ENCODE measurements at regions not wholly inside any gene's neighbourhood (a gene's known extent, or its start where the extent isn't known, plus 50 kb on each side); places are given as distances from the start of the nearest gene placed in this dataset.
A peak's percentile ranks its signal among the peaks of the same experiment; 100 is the strongest.
"Not testable (repeated sequence)": the region's sequence is repeated elsewhere in the genome, so short reads cannot be mapped to it uniquely, and the experiment has no call there.

GRCh38 chr1:104235141-104235540, 485.4 kb downstream of the AMY1C start:
- H3K4me1 ChIP-seq: no peaks in the 10 kb centered on the region
- H3K4me3 ChIP-seq: no peak overlapping the region
- no peak for DNase-seq (ENCODE audit: low spot score in 2 of 2)
- in situ Hi-C loops (cut with MboI; ENCODE audit: low sequenced_read_pairs): no loop called here
- no peaks in the 10 kb centered on the region for H3K36me3 ChIP-seq (replicated peaks)
- H3K9me3 ChIP-seq: no peaks in the 10 kb centered on the region
- H3K27me3 ChIP-seq (ENCODE audit: low read depth): no peaks in the 10 kb centered on the region

GRCh38 chr1:104238991-104239390, 489.3 kb downstream of the AMY1C start:
- no peaks in the 10 kb centered on the region for H3K27me3 ChIP-seq (ENCODE audit: low read depth)
- DNase-seq (ENCODE audit: low spot score in 2 of 2): no peak
- no peaks in the 10 kb centered on the region for H3K9me3 ChIP-seq
- H3K4me1 ChIP-seq: no peaks in the 10 kb centered on the region
- in situ Hi-C loops (cut with MboI; ENCODE audit: low sequenced_read_pairs): no loop called here
- H3K36me3 ChIP-seq (replicated peaks): no peaks in the 10 kb centered on the region
- H3K4me3 ChIP-seq: no peak overlapping the region

- in situ Hi-C loops (cut with MboI; ENCODE audit: low sequenced_read_pairs): no loop called here
- Histone ChIP-seq H3K27me3 (ENCODE audit: low read depth) (no peaks in the 10 kb centered on the region), H3K36me3 (replicated peaks) (no peaks in the 10 kb centered on the region), H3K4me3 (no peak overlapping the region), H3K4me1 (no peaks in the 10 kb centered on the region), H3K9me3 (no peaks in the 10 kb centered on the region)
- no peak for DNase-seq (ENCODE audit: low spot score in 2 of 2)
Measured at GRCh38 chr1:104248385-104248784, 498.7 kb downstream of the AMY1C start.

GRCh38 chr1:104259481-104259880, 509.8 kb downstream of the AMY1C start:
- DNase-seq (ENCODE audit: low spot score in 2 of 2): no peak
- in situ Hi-C loops (cut with MboI; ENCODE audit: low sequenced_read_pairs): no loop called here
- H3K9me3 ChIP-seq: no peaks in the 10 kb centered on the region

GRCh38 chr1:104263110-104263509, 513.4 kb downstream of the AMY1C start:
- H3K27me3 ChIP-seq (ENCODE audit: low read depth); H3K4me1 ChIP-seq; H3K9me3 ChIP-seq; H3K4me3 ChIP-seq; in situ Hi-C loops (cut with MboI; ENCODE audit: low sequenced_read_pairs); H3K36me3 ChIP-seq (replicated peaks): not testable (repeated sequence)
- DNase-seq (ENCODE audit: low spot score in 2 of 2): peak in 1 of 2 experiments; percentile 16

More at GRCh38 chr1:104259481-104259880, 509.8 kb downstream of the AMY1C start:
- no peaks in the 10 kb centered on the region for H3K27me3 ChIP-seq (ENCODE audit: low read depth)
- no peaks in the 10 kb centered on the region for H3K36me3 ChIP-seq (replicated peaks)
- no peaks in the 10 kb centered on the region for H3K4me1 ChIP-seq
- no peak overlapping the region for H3K4me3 ChIP-seq

GRCh38 chr1:104264521-104264920, 514.8 kb downstream of the AMY1C start:
- no peaks in the 10 kb centered on the region for H3K9me3 ChIP-seq
- no peaks in the 10 kb centered on the region for H3K4me1 ChIP-seq
- H3K36me3 ChIP-seq (replicated peaks): no peaks in the 10 kb centered on the region
- DNase-seq (ENCODE audit: low spot score in 2 of 2): no peak
- H3K27me3 ChIP-seq (ENCODE audit: low read depth): no peaks in the 10 kb centered on the region
- in situ Hi-C loops (cut with MboI; ENCODE audit: low sequenced_read_pairs): no loop called here
- no peak overlapping the region for H3K4me3 ChIP-seq

GRCh38 chr1:104265163-104265562, 515.5 kb downstream of the AMY1C start:
- DNase-seq (ENCODE audit: low spot score in 2 of 2): no peak
- in situ Hi-C loops (cut with MboI; ENCODE audit: low sequenced_read_pairs): no loop called here
- Histone ChIP-seq H3K27me3 (ENCODE audit: low read depth) (no peaks in the 10 kb centered on the region), H3K4me1 (no peaks in the 10 kb centered on the region), H3K36me3 (replicated peaks) (no peaks in the 10 kb centered on the region), H3K9me3 (no peaks in the 10 kb centered on the region), H3K4me3 (no peak overlapping the region)

GRCh38 chr1:104266612-104267011, 516.9 kb downstream of the AMY1C start:
- no peak for DNase-seq (ENCODE audit: low spot score in 2 of 2)
- Histone ChIP-seq H3K27me3 (ENCODE audit: low read depth) (no peaks in the 10 kb centered on the region), H3K4me1 (no peaks in the 10 kb centered on the region), H3K4me3 (no peak overlapping the region), H3K36me3 (replicated peaks) (no peaks in the 10 kb centered on the region), H3K9me3 (no peaks in the 10 kb centered on the region)
- in situ Hi-C loops (cut with MboI; ENCODE audit: low sequenced_read_pairs): no loop called here

GRCh38 chr1:104288322-104288721, 538.6 kb downstream of the AMY1C start:
- H3K9me3 ChIP-seq; H3K4me1 ChIP-seq; H3K27me3 ChIP-seq (ENCODE audit: low read depth); H3K36me3 ChIP-seq (replicated peaks); in situ Hi-C loops (cut with MboI; ENCODE audit: low sequenced_read_pairs); DNase-seq (ENCODE audit: low spot score in 2 of 2); H3K4me3 ChIP-seq: not testable (repeated sequence)

GRCh38 chr1:104291156-104291555, 541.5 kb downstream of the AMY1C start:
- Histone ChIP-seq H3K27me3 (ENCODE audit: low read depth) (no peaks in the 10 kb centered on the region), H3K9me3 (no peaks in the 10 kb centered on the region), H3K36me3 (replicated peaks) (no peaks in the 10 kb centered on the region), H3K4me3 (no peak overlapping the region), H3K4me1 (no peaks in the 10 kb centered on the region)
- in situ Hi-C loops (cut with MboI; ENCODE audit: low sequenced_read_pairs): no loop called here
- no peak for DNase-seq (ENCODE audit: low spot score in 2 of 2)

- no peak for DNase-seq (ENCODE audit: low spot score in 2 of 2)
- H3K4me3 ChIP-seq: no peak overlapping the region
- no peaks in the 10 kb centered on the region for H3K9me3 ChIP-seq
- H3K27me3 ChIP-seq (ENCODE audit: low read depth): no peaks in the 10 kb centered on the region
- H3K4me1 ChIP-seq: no peaks in the 10 kb centered on the region
- in situ Hi-C loops (cut with MboI; ENCODE audit: low sequenced_read_pairs): no loop called here
- no peaks in the 10 kb centered on the region for H3K36me3 ChIP-seq (replicated peaks)
Measured at GRCh38 chr1:104294259-104294658, 544.6 kb downstream of the AMY1C start.

GRCh38 chr1:104295511-104295910, 545.8 kb downstream of the AMY1C start:
- Histone ChIP-seq H3K9me3 (no peaks in the 10 kb centered on the region), H3K4me1 (no peaks in the 10 kb centered on the region), H3K27me3 (ENCODE audit: low read depth) (no peaks in the 10 kb centered on the region), H3K36me3 (replicated peaks) (no peaks in the 10 kb centered on the region), H3K4me3 (no peak overlapping the region)
- no peak for DNase-seq (ENCODE audit: low spot score in 2 of 2)
- in situ Hi-C loops (cut with MboI; ENCODE audit: low sequenced_read_pairs): no loop called here

- no peaks in the 10 kb centered on the region for H3K36me3 ChIP-seq (replicated peaks)
- no peak overlapping the region for H3K4me3 ChIP-seq
- no peaks in the 10 kb centered on the region for H3K27me3 ChIP-seq (ENCODE audit: low read depth)
- H3K9me3 ChIP-seq: no peaks in the 10 kb centered on the region
- no peaks in the 10 kb centered on the region for H3K4me1 ChIP-seq
- in situ Hi-C loops (cut with MboI; ENCODE audit: low sequenced_read_pairs): no loop called here
- no peak for DNase-seq (ENCODE audit: low spot score in 2 of 2)
Measured at GRCh38 chr1:104309673-104310072, 560.0 kb downstream of the AMY1C start.

GRCh38 chr1:104315823-104316222, 566.1 kb downstream of the AMY1C start:
- Histone ChIP-seq H3K27me3 (ENCODE audit: low read depth) (no peaks in the 10 kb centered on the region), H3K9me3 (0 out of 2 replicates have a peak, but pooled peaks cover 2% of the 10 kb centered on the region), H3K36me3 (replicated peaks) (no peaks in the 10 kb centered on the region), H3K4me1 (no peaks in the 10 kb centered on the region), H3K4me3 (no peak overlapping the region)
- DNase-seq (ENCODE audit: low spot score in 2 of 2): no peak
- in situ Hi-C loops (cut with MboI; ENCODE audit: low sequenced_read_pairs): no loop called here

GRCh38 chr1:104322131-104322530, 572.4 kb downstream of the AMY1C start:
- no peaks in the 10 kb centered on the region for H3K4me1 ChIP-seq

More at GRCh38 chr1:104322131-104322530, 572.4 kb downstream of the AMY1C start:
- Histone ChIP-seq H3K36me3 (replicated peaks) (no peaks in the 10 kb centered on the region), H3K27me3 (ENCODE audit: low read depth) (no peaks in the 10 kb centered on the region), H3K9me3 (0 out of 2 replicates have a peak, but pooled peaks cover 2% of the 10 kb centered on the region), H3K4me3 (no peak overlapping the region)
- DNase-seq (ENCODE audit: low spot score in 2 of 2): no peak
- in situ Hi-C loops (cut with MboI; ENCODE audit: low sequenced_read_pairs): no loop called here

Measured in HAP-1 (cell line).